Upper lobe of left lung (tissue), 4 donors: ENCODE measurements at regions not wholly inside any gene's neighbourhood (a gene's known extent, or its start where the extent isn't known, plus 50 kb on each side); places are given as distances from the start of the nearest gene placed in this dataset.

Experiments used
- EP300 ChIP-seq, 4 donors: sonication (generic); formaldehyde crosslinking; IDR thresholded peaks; one replicate each; pipeline ENCODE4 v1.5.1; 2017; ENCODE audit warnings: antibody characterized with exemption in 4 of 4, control low read depth in 2 of 4
- POLR2A ChIP-seq, 4 donors: fragments of 450-650 bp; IDR thresholded peaks; one replicate each; pipeline ENCODE4 v1.5.1; 2016 to 2017; ENCODE audit warnings: antibody characterized with exemption in 4 of 4, mild to moderate bottlenecking in 2 of 4
- TF ChIP-seq, protein P1 (sequence below), 6 experiments: fragments of 450-650 bp in 4 of 6; fragments of 200-600 bp in 2 of 6; sonication (generic) in 2 of 6; IDR thresholded peaks; one replicate each; pipeline ENCODE4 v1.5.1; 2016 to 2019; ENCODE audit warnings: antibody characterized with exemption in 6 of 6

- TF ChIP-seq POLR2A (IDR thresholded peaks at IDR 0.05) (no peak), EP300 (IDR thresholded peaks at IDR 0.05) (no peak)
- TF ChIP-seq, protein P1, sequence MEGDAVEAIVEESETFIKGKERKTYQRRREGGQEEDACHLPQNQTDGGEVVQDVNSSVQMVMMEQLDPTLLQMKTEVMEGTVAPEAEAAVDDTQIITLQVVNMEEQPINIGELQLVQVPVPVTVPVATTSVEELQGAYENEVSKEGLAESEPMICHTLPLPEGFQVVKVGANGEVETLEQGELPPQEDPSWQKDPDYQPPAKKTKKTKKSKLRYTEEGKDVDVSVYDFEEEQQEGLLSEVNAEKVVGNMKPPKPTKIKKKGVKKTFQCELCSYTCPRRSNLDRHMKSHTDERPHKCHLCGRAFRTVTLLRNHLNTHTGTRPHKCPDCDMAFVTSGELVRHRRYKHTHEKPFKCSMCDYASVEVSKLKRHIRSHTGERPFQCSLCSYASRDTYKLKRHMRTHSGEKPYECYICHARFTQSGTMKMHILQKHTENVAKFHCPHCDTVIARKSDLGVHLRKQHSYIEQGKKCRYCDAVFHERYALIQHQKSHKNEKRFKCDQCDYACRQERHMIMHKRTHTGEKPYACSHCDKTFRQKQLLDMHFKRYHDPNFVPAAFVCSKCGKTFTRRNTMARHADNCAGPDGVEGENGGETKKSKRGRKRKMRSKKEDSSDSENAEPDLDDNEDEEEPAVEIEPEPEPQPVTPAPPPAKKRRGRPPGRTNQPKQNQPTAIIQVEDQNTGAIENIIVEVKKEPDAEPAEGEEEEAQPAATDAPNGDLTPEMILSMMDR (IDR thresholded peaks at IDR 0.05) = no peak
Measured at GRCh38 chr6:139747154-139747553, 372.7 kb upstream of the CITED2 start.
